ENCODE measurements at regions not wholly inside any gene's neighbourhood (a gene's known extent, or its start where the extent isn't known, plus 50 kb on each side); places are given as distances from the start of the nearest gene placed in this dataset.

DNA sequence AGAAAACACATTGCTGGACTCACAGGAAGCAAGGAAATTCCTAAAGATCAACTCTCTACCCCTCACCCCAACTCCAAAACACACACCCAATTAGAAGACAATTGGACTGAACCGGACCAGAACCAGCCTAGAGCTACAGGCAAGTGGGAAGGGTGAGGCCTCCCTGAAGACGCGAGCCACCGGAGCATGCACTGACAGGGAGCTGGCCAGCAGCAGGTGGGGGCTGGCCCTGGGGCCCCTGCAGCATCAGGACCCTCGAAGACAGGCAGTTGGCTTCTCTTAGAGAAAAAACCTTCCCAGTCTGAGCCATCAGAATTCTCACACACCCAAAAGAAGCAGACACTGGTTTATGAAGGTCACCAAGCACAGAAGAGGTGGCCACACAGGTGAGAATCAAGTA, 209.5 kb upstream of the DIO3 start:
- no peak overlapping the region for H3K4me3 ChIP-seq (ENCODE audit: insufficient read depth, low read depth, low read length)
- no peak overlapping the region for H3K27ac ChIP-seq (ENCODE audit: low read depth, low read length)
- DNase-seq (ENCODE audit: low read depth) (no peak), FAIRE-seq (no peak)
- Mint-ChIP-seq H3K27ac (ENCODE audit: unreplicated experiment) (no peak overlapping the region), H3K4me1 (ENCODE audit: low read depth, unreplicated experiment) (peaks cover 2% of the 10 kb centered on the region), H3K36me3 (ENCODE audit: low read depth, unreplicated experiment) (peaks cover 2% of the 10 kb centered on the region), H3K9me3 (ENCODE audit: unreplicated experiment) (peaks cover 18% of the 10 kb centered on the region), H3K27me3 (ENCODE audit: low read depth, unreplicated experiment) (peaks cover 18% of the 10 kb centered on the region), H3K4me3 (ENCODE audit: unreplicated experiment) (no peak overlapping the region)
- peaks cover 8% of the 10 kb centered on the region for H3K9me3 ChIP-seq (ENCODE audit: insufficient read depth, low read depth, low read length)
- TF ChIP-seq EZH2 (IDR thresholded peaks at IDR 0.05; ENCODE audit: insufficient read depth, low read length), result no peak
- TF ChIP-seq, protein P1, sequence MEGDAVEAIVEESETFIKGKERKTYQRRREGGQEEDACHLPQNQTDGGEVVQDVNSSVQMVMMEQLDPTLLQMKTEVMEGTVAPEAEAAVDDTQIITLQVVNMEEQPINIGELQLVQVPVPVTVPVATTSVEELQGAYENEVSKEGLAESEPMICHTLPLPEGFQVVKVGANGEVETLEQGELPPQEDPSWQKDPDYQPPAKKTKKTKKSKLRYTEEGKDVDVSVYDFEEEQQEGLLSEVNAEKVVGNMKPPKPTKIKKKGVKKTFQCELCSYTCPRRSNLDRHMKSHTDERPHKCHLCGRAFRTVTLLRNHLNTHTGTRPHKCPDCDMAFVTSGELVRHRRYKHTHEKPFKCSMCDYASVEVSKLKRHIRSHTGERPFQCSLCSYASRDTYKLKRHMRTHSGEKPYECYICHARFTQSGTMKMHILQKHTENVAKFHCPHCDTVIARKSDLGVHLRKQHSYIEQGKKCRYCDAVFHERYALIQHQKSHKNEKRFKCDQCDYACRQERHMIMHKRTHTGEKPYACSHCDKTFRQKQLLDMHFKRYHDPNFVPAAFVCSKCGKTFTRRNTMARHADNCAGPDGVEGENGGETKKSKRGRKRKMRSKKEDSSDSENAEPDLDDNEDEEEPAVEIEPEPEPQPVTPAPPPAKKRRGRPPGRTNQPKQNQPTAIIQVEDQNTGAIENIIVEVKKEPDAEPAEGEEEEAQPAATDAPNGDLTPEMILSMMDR (IDR thresholded peaks at IDR 0.05; ENCODE audit: insufficient read depth, low read depth, low read length), result no peak
- no peak overlapping the region for H3K4me2 ChIP-seq (ENCODE audit: low read length)
- H3K79me2 ChIP-seq (ENCODE audit: insufficient read depth, low read length), result no peaks in the 10 kb centered on the region
- no peak overlapping the region for H3K9ac ChIP-seq (ENCODE audit: low read length)
- no peaks in the 10 kb centered on the region for H3K36me3 ChIP-seq (ENCODE audit: insufficient read depth, low read length)
- H2AFZ ChIP-seq (ENCODE audit: low read depth, low read length), result no peak overlapping the region
- H3K27me3 ChIP-seq (ENCODE audit: insufficient read depth, low read length), result no peaks in the 10 kb centered on the region
- H3K4me1 ChIP-seq (ENCODE audit: insufficient read depth, low read length), result no peaks in the 10 kb centered on the region
- no peaks in the 10 kb centered on the region for H4K20me1 ChIP-seq (ENCODE audit: insufficient read depth, low read length)

DNA sequence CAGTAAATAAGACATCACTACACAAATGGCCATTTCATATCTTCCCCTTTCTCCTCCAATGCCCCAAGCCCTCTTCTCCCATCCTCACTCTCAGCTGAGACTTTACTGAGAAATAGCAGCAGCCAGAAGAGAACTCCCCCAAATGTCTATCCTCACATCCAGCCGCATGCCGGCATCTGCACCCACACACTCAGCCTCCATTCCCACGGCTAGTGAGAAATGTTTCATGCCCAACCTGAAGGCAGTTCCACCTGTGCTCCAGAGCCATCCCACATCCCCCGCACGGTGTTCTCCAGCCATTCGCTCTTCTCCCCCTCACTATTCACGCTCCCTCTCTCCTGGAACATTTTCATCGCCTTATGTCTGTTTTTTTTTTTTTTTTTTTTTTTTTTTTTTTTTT, 208.7 kb upstream of the DIO3 start:
- H3K36me3 ChIP-seq (ENCODE audit: insufficient read depth, low read length), result no peaks in the 10 kb centered on the region

DNA sequence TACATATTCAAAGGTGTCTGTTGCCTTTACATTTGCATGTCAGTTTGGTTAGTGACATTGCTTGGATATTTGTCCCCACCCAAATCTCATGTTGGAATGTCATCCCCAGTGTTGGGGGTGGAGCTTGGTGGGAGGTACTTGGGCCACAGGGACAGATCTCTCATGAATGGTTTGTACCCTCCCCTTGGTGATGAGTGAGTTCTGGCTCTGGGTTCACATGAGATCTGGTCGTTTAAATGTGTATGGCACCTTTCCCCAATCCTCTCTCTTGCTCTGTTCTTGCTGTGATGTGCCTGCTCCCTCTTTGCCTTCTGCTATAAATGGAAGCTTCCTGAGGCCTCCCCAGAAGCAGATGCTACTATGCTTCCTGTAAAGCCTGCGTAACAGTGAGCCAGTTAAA, 207.9 kb upstream of the DIO3 start:
- DNase-seq (ENCODE audit: low read depth) (no peak), FAIRE-seq (no peak)
- Histone ChIP-seq H3K4me3 (ENCODE audit: insufficient read depth, low read depth, low read length) (no peak overlapping the region), H2AFZ (ENCODE audit: low read depth, low read length) (no peak overlapping the region), H3K4me1 (ENCODE audit: insufficient read depth, low read length) (no peaks in the 10 kb centered on the region), H4K20me1 (ENCODE audit: insufficient read depth, low read length) (no peaks in the 10 kb centered on the region), H3K27ac (ENCODE audit: low read depth, low read length) (no peak overlapping the region), H3K4me2 (ENCODE audit: low read length) (no peak overlapping the region), H3K27me3 (ENCODE audit: insufficient read depth, low read length) (no peaks in the 10 kb centered on the region), H3K9me3 (ENCODE audit: insufficient read depth, low read depth, low read length) (peaks cover 10% of the 10 kb centered on the region), H3K79me2 (ENCODE audit: insufficient read depth, low read length) (no peaks in the 10 kb centered on the region), H3K36me3 (ENCODE audit: insufficient read depth, low read length) (no peaks in the 10 kb centered on the region), H3K9ac (ENCODE audit: low read length) (no peak overlapping the region)
- TF ChIP-seq, protein P1 (IDR thresholded peaks at IDR 0.05; ENCODE audit: insufficient read depth, low read depth, low read length), result no peak
- TF ChIP-seq EZH2 (IDR thresholded peaks at IDR 0.05; ENCODE audit: insufficient read depth, low read length), result no peak
- Mint-ChIP-seq H3K4me3 (ENCODE audit: unreplicated experiment) (no peak overlapping the region), H3K9me3 (ENCODE audit: unreplicated experiment) (peaks cover 19% of the 10 kb centered on the region), H3K27me3 (ENCODE audit: low read depth, unreplicated experiment) (peaks cover 21% of the 10 kb centered on the region), H3K36me3 (ENCODE audit: low read depth, unreplicated experiment) (peaks cover 2% of the 10 kb centered on the region), H3K4me1 (ENCODE audit: low read depth, unreplicated experiment) (peaks cover 2% of the 10 kb centered on the region), H3K27ac (ENCODE audit: unreplicated experiment) (no peak overlapping the region)

More for the DNA sequence above, 208.7 kb upstream of the DIO3 start:
- H3K27me3 Mint-ChIP-seq (ENCODE audit: low read depth, unreplicated experiment), result peaks cover 22% of the 10 kb centered on the region
- no peak overlapping the region for H3K27ac Mint-ChIP-seq (ENCODE audit: unreplicated experiment)
- no peak for TF ChIP-seq EZH2 (IDR thresholded peaks at IDR 0.05; ENCODE audit: insufficient read depth, low read length)
- TF ChIP-seq, protein P1 (IDR thresholded peaks at IDR 0.05; ENCODE audit: insufficient read depth, low read depth, low read length), result no peak
- Histone ChIP-seq H3K9ac (ENCODE audit: low read length) (no peak overlapping the region), H3K9me3 (ENCODE audit: insufficient read depth, low read depth, low read length) (peaks cover 9% of the 10 kb centered on the region), H4K20me1 (ENCODE audit: insufficient read depth, low read length) (no peaks in the 10 kb centered on the region), H3K79me2 (ENCODE audit: insufficient read depth, low read length) (no peaks in the 10 kb centered on the region), H2AFZ (ENCODE audit: low read depth, low read length) (no peak overlapping the region), H3K4me3 (ENCODE audit: insufficient read depth, low read depth, low read length) (no peak overlapping the region), H3K4me2 (ENCODE audit: low read length) (no peak overlapping the region), H3K27ac (ENCODE audit: low read depth, low read length) (no peak overlapping the region), H3K4me1 (ENCODE audit: insufficient read depth, low read length) (no peaks in the 10 kb centered on the region), H3K27me3 (ENCODE audit: insufficient read depth, low read length) (no peaks in the 10 kb centered on the region)
- DNase-seq (ENCODE audit: low read depth) (no peak), FAIRE-seq (no peak)
- peaks cover 21% of the 10 kb centered on the region for H3K9me3 Mint-ChIP-seq (ENCODE audit: unreplicated experiment)
- H3K36me3 Mint-ChIP-seq (ENCODE audit: low read depth, unreplicated experiment), result peaks cover 2% of the 10 kb centered on the region
- H3K4me3 Mint-ChIP-seq (ENCODE audit: unreplicated experiment), result no peak overlapping the region
- peaks cover 2% of the 10 kb centered on the region for H3K4me1 Mint-ChIP-seq (ENCODE audit: low read depth, unreplicated experiment)

All from astrocyte (in vitro differentiated cells and primary cell).